ENCODE measurements at regions not wholly inside any gene's neighbourhood (a gene's known extent, or its start where the extent isn't known, plus 50 kb on each side); places are given as distances from the start of the nearest gene placed in this dataset.

- TF ChIP-seq BACH2 (CRISPR knock-in tag; IDR thresholded peaks at IDR 0.05; ENCODE audit: borderline replicate concordance) (no peak), CSRNP3 (CRISPR knock-in tag; IDR thresholded peaks at IDR 0.05) (no peak), PPARA (CRISPR knock-in tag; IDR thresholded peaks at IDR 0.05; ENCODE audit: borderline replicate concordance) (no peak), RARB (CRISPR knock-in tag; IDR thresholded peaks at IDR 0.05) (no peak), ISL1 (CRISPR knock-in tag; IDR thresholded peaks at IDR 0.05) (no peak), ZNF70 (CRISPR knock-in tag; IDR thresholded peaks at IDR 0.05) (no peak), ZC3H10 (CRISPR knock-in tag; IDR thresholded peaks at IDR 0.05) (no peak), TOX (CRISPR knock-in tag; IDR thresholded peaks at IDR 0.05; ENCODE audit: borderline replicate concordance) (no peak)
Measured at GRCh38 chr6:93989630-93990029, 570.3 kb upstream of the EPHA7 start (continued).

- ATAC-seq: no peak
- TF ChIP-seq ESRRG (CRISPR knock-in tag; IDR thresholded peaks at IDR 0.05) (no peak), PPARA (CRISPR knock-in tag; IDR thresholded peaks at IDR 0.05; ENCODE audit: borderline replicate concordance) (no peak), CSDC2 (CRISPR knock-in tag; IDR thresholded peaks at IDR 0.05) (no peak), POU6F1 (CRISPR knock-in tag; IDR thresholded peaks at IDR 0.05; ENCODE audit: borderline replicate concordance, low read depth) (no peak), ZC3H10 (CRISPR knock-in tag; IDR thresholded peaks at IDR 0.05) (no peak), CREB5 (CRISPR knock-in tag; IDR thresholded peaks at IDR 0.05; ENCODE audit: low read depth) (no peak)
Measured at GRCh38 chr6:93985953-93986352, 566.6 kb upstream of the EPHA7 start.

GRCh38 chr6:93975159-93975558 is 555.8 kb upstream of the EPHA7 start:
- ATAC-seq: no peak
- TF ChIP-seq ZNF565 (CRISPR knock-in tag; conservative IDR thresholded peaks at IDR 0.05; ENCODE audit: low read depth) (no peak), ZFP3 (CRISPR knock-in tag; IDR thresholded peaks at IDR 0.05) (no peak), BACH2 (CRISPR knock-in tag; IDR thresholded peaks at IDR 0.05; ENCODE audit: borderline replicate concordance) (no peak), POU6F1 (CRISPR knock-in tag; IDR thresholded peaks at IDR 0.05; ENCODE audit: borderline replicate concordance, low read depth) (no peak), PPARA (CRISPR knock-in tag; IDR thresholded peaks at IDR 0.05; ENCODE audit: borderline replicate concordance) (no peak), CREB5 (CRISPR knock-in tag; IDR thresholded peaks at IDR 0.05; ENCODE audit: low read depth) (no peak)

GRCh38 chr6:93974332-93974731 is 555.0 kb upstream of the EPHA7 start:
- TF ChIP-seq ZNF8 (CRISPR knock-in tag; IDR thresholded peaks at IDR 0.05): no peak
- no peak for TF ChIP-seq ZFP30 (CRISPR knock-in tag; IDR thresholded peaks at IDR 0.05)
- TF ChIP-seq ARNTL (CRISPR knock-in tag; IDR thresholded peaks at IDR 0.05; ENCODE audit: borderline replicate concordance, low read depth): no peak
- TF ChIP-seq POU6F1 (CRISPR knock-in tag; IDR thresholded peaks at IDR 0.05; ENCODE audit: borderline replicate concordance, low read depth): no peak
- TF ChIP-seq CSRNP3 (CRISPR knock-in tag; IDR thresholded peaks at IDR 0.05): no peak
- TF ChIP-seq CSDC2 (CRISPR knock-in tag; IDR thresholded peaks at IDR 0.05): no peak
- TF ChIP-seq CREB5 (CRISPR knock-in tag; IDR thresholded peaks at IDR 0.05; ENCODE audit: low read depth): no peak
- TF ChIP-seq ISL1 (CRISPR knock-in tag; IDR thresholded peaks at IDR 0.05): no peak
- TF ChIP-seq ZFP3 (CRISPR knock-in tag; IDR thresholded peaks at IDR 0.05): no peak
- no peak for TF ChIP-seq TOX (CRISPR knock-in tag; IDR thresholded peaks at IDR 0.05; ENCODE audit: borderline replicate concordance)
- no peak for TF ChIP-seq BACH2 (CRISPR knock-in tag; IDR thresholded peaks at IDR 0.05; ENCODE audit: borderline replicate concordance)
- TF ChIP-seq ZNF565 (CRISPR knock-in tag; conservative IDR thresholded peaks at IDR 0.05; ENCODE audit: low read depth): no peak
- no peak for TF ChIP-seq ZC3H10 (CRISPR knock-in tag; IDR thresholded peaks at IDR 0.05)
- no peak for TF ChIP-seq SNAI2 (CRISPR knock-in tag; IDR thresholded peaks at IDR 0.05)
- no peak for TF ChIP-seq PATZ1 (CRISPR knock-in tag; IDR thresholded peaks at IDR 0.05; ENCODE audit: borderline replicate concordance)
- TF ChIP-seq RARB (CRISPR knock-in tag; IDR thresholded peaks at IDR 0.05): no peak
- no peak for TF ChIP-seq ESRRG (CRISPR knock-in tag; IDR thresholded peaks at IDR 0.05)
- TF ChIP-seq ZNF70 (CRISPR knock-in tag; IDR thresholded peaks at IDR 0.05): no peak
- ATAC-seq: no peak

All from SK-N-SH treated with all-trans-retinoic acid at 6 μM for 48 hours (cell line).